PC-3 (cell line): ENCODE measurements at regions not wholly inside any gene's neighbourhood (a gene's known extent, or its start where the extent isn't known, plus 50 kb on each side); places are given as distances from the start of the nearest gene placed in this dataset.

Experiments used
- ATAC-seq: fragments of 200-7000 bp; cut with Tn5 transposase; 2 replicates; pipeline ENCODE4 v1.9.1; 2020; ENCODE audit warnings: mild to moderate bottlenecking, moderate library complexity
- BruUV-seq: library from RNA; stranded (reverse); fragments of 400-500 nt; replicated peaks from 2 replicates; lab custom pipeline; 2021; lab: Mats Ljungman, UMichigan
- CTCF ChIA-PET: fragments of 300-600 bp; sonication (Branson Sonifier 250); formaldehyde crosslinking; loops from one replicate; lab custom pipeline; 2022; ENCODE audit warnings: antibody characterized with exemption; lab: Charles Lee
- POLR2A ChIA-PET: fragments of 300-600 bp; sonication (Branson Sonifier 250); formaldehyde crosslinking; loops from one replicate; lab custom pipeline; 2022; ENCODE audit warnings: antibody characterized with exemption; ENCODE audit not compliant: unreplicated experiment; lab: Charles Lee
- DNase-seq: peaks from one replicate; pipeline ENCODE4 v3.0.0-alpha.2; 2015
- H2AFZ ChIP-seq: fragments of 300-600 bp; sonication (generic); 2 replicates; pipeline ENCODE4 v1.6.0; 2016; ENCODE audit warnings: antibody characterized with exemption, low read length
- H3F3A ChIP-seq: fragments of 300-600 bp; sonication (generic); one replicate; pipeline ENCODE4 v1.6.0; 2017; ENCODE audit warnings: antibody characterized with exemption, low read length, control low read depth, mild to moderate bottlenecking; ENCODE audit not compliant: unreplicated experiment
- H3K27ac ChIP-seq: fragments of 300-600 bp; sonication (generic); 2 replicates; pipeline ENCODE4 v1.5.1; 2016; ENCODE audit warnings: mild to moderate bottlenecking, low read length
- H3K27me3 ChIP-seq: fragments of 300-600 bp; sonication (generic); 2 replicates; pipeline ENCODE4 v1.6.1; 2016; ENCODE audit warnings: low read length, mixed read lengths
- H3K36me3 ChIP-seq: fragments of 300-600 bp; sonication (generic); 2 replicates; pipeline ENCODE4 v1.6.1; 2016; ENCODE audit warnings: low read depth, mixed run types, low read length, mixed read lengths
- H3K4me1 ChIP-seq: fragments of 300-600 bp; sonication (generic); 2 replicates; pipeline ENCODE4 v1.5.1; 2016; ENCODE audit warnings: low read length; ENCODE audit not compliant: insufficient read depth
- H3K4me2 ChIP-seq: fragments of 300-600 bp; sonication (generic); 2 replicates; pipeline ENCODE4 v1.6.0; 2016; ENCODE audit warnings: low read length
- H3K4me3 ChIP-seq: fragments of 300-600 bp; sonication (generic); 2 replicates; pipeline ENCODE4 v1.5.1; 2016; ENCODE audit warnings: mild to moderate bottlenecking, low read length, mixed read lengths
- H3K79me2 ChIP-seq: fragments of 300-600 bp; sonication (generic); 2 replicates; pipeline ENCODE4 v1.6.1; 2017; ENCODE audit warnings: low read length, mixed read lengths
- H3K9ac ChIP-seq: fragments of 300-600 bp; sonication (generic); 2 replicates; pipeline ENCODE4 v1.6.0; 2016; ENCODE audit warnings: mild to moderate bottlenecking, low read length
- H3K9me2 ChIP-seq: fragments of 300-600 bp; sonication (generic); replicated peaks from 2 replicates; pipeline ENCODE4 v1.6.1; 2016; ENCODE audit warnings: mixed run types, low read length, mixed read lengths
- H3K9me3 ChIP-seq: fragments of 300-600 bp; sonication (generic); 2 replicates; pipeline ENCODE4 v1.6.1; 2016; ENCODE audit warnings: low read length, mixed read lengths
- H4K20me1 ChIP-seq: fragments of 300-600 bp; sonication (generic); 2 replicates; pipeline ENCODE4 v1.6.1; 2016; ENCODE audit warnings: low read length, mixed read lengths
- CTCF ChIP-seq: fragments of 300-600 bp; sonication (generic); conservative IDR thresholded peaks from 2 replicates; pipeline ENCODE4 v1.5.1; 2017; ENCODE audit warnings: antibody characterized with exemption, low read depth, mild to moderate bottlenecking, low read length
- EZH2 ChIP-seq: fragments of 300-600 bp; sonication (generic); IDR thresholded peaks from one replicate; pipeline ENCODE4 v1.6.1; 2017; ENCODE audit warnings: antibody characterized with exemption, mild to moderate bottlenecking, low read length; ENCODE audit not compliant: unreplicated experiment
- EZH2phosphoT487 ChIP-seq: fragments of 300-600 bp; sonication (generic); IDR thresholded peaks from 2 replicates; pipeline ENCODE4 v1.6.1; 2018; ENCODE audit warnings: mild to moderate bottlenecking, antibody characterized with exemption, low read length, borderline replicate concordance
- intact Hi-C: fragments of 100-400 bp; cut with micrococcal nuclease; formaldehyde crosslinking; loops from 2 replicates; pipeline ENCODE4 v1.9.0; 2023

- Histone ChIP-seq H3K4me2 (no peak overlapping the region), H3K36me3 (no peaks in the 10 kb centered on the region), H3K4me1 (no peaks in the 10 kb centered on the region), H2AFZ (no peak overlapping the region), H3K9ac (no peak overlapping the region), H3K27me3 (no peaks in the 10 kb centered on the region), H3K4me3 (no peak overlapping the region), H3K27ac (no peak overlapping the region), H3F3A (no peaks in the 10 kb centered on the region), H3K79me2 (no peaks in the 10 kb centered on the region), H3K9me2 (no peaks in the 10 kb centered on the region), H4K20me1 (no peaks in the 10 kb centered on the region), H3K9me3 (no peaks in the 10 kb centered on the region)
- no peak for ATAC-seq
- intact Hi-C loops: no loop called here
- ChIA-PET POLR2A (no interaction called here), CTCF (no interaction called here)
- TF ChIP-seq EZH2 (no peak), CTCF (no peak), EZH2phosphoT487 (no peak)
- DNase-seq: no peak
- no TSS peak for BruUV-seq
These were observed 287.5 kb downstream of the LRFN2 start for GRCh38 chr6:40299681-40300080.

GRCh38 chr6:40298207-40298606 is 289.0 kb downstream of the LRFN2 start:
- POLR2A ChIA-PET: no interaction called here
- H3K4me3 ChIP-seq: no peak overlapping the region
- no peaks in the 10 kb centered on the region for H4K20me1 ChIP-seq
- no peaks in the 10 kb centered on the region for H3K9me3 ChIP-seq
- intact Hi-C loops: no loop called here
- CTCF ChIA-PET: no interaction called here
- no peaks in the 10 kb centered on the region for H3K79me2 ChIP-seq
- H3K9ac ChIP-seq: no peak overlapping the region
- H3K4me2 ChIP-seq: no peak overlapping the region
- no peaks in the 10 kb centered on the region for H3F3A ChIP-seq
- H3K9me2 ChIP-seq: no peaks in the 10 kb centered on the region
- H3K4me1 ChIP-seq: no peaks in the 10 kb centered on the region
- no peak overlapping the region for H2AFZ ChIP-seq
- TF ChIP-seq EZH2 (no peak), EZH2phosphoT487 (no peak), CTCF (no peak)
- no peak for ATAC-seq
- no TSS peak for BruUV-seq
- no peaks in the 10 kb centered on the region for H3K27me3 ChIP-seq
- no peak for DNase-seq
- no peak overlapping the region for H3K27ac ChIP-seq
- H3K36me3 ChIP-seq: no peaks in the 10 kb centered on the region

- H2AFZ ChIP-seq: no peak overlapping the region
- TF ChIP-seq EZH2 (no peak), CTCF (no peak), EZH2phosphoT487 (no peak)
- ATAC-seq: no peak
- CTCF ChIA-PET: no interaction called here
- intact Hi-C loops: no loop called here
- no peaks in the 10 kb centered on the region for H3K36me3 ChIP-seq
- no peak overlapping the region for H3K4me3 ChIP-seq
- H4K20me1 ChIP-seq: no peaks in the 10 kb centered on the region
- no peaks in the 10 kb centered on the region for H3F3A ChIP-seq
- H3K4me1 ChIP-seq: no peaks in the 10 kb centered on the region
- no peak for DNase-seq
- no TSS peak for BruUV-seq
- no peak overlapping the region for H3K4me2 ChIP-seq
- no peaks in the 10 kb centered on the region for H3K9me3 ChIP-seq
- no peaks in the 10 kb centered on the region for H3K9me2 ChIP-seq
- H3K79me2 ChIP-seq: no peaks in the 10 kb centered on the region
- H3K27me3 ChIP-seq: no peaks in the 10 kb centered on the region
- H3K9ac ChIP-seq: no peak overlapping the region
- H3K27ac ChIP-seq: no peak overlapping the region
- POLR2A ChIA-PET: no interaction called here
These were observed 291.8 kb downstream of the LRFN2 start for GRCh38 chr6:40295251-40295950.
